Stimulated activated CD4-positive, alpha-beta T cell treated with anti-CD3 and anti-CD28 coated beads, Interleukin-2, amount 100 ng/mL, for 4 hours (primary cell): ENCODE measurements at regions not wholly inside any gene's neighbourhood (a gene's known extent, or its start where the extent isn't known, plus 50 kb on each side); places are given as distances from the start of the nearest gene placed in this dataset.

Experiments used
- DNase-seq: peaks from one replicate; pipeline ENCODE4 v3.0.0-alpha.2; 2020; ENCODE audit warnings: low read depth

- no peak for DNase-seq
These were observed 179.6 kb downstream of the CSNK2A3 start for GRCh38 chr11:11173316-11174025.

- no peak for DNase-seq
These were observed 181.2 kb downstream of the CSNK2A3 start for GRCh38 chr11:11171854-11172253.

- no peak for DNase-seq
These were observed 181.8 kb downstream of the CSNK2A3 start for GRCh38 chr11:11171285-11171684.

GRCh38 chr11:11170352-11171084 lies 182.5 kb downstream of the CSNK2A3 start:
- DNase-seq = no peak

GRCh38 chr11:11169715-11170351 lies 183.2 kb downstream of the CSNK2A3 start:
- no peak for DNase-seq

- DNase-seq = no peak
These were observed 185.2 kb downstream of the CSNK2A3 start for GRCh38 chr11:11167806-11168205.

- DNase-seq = no peak
These were observed 188.7 kb downstream of the CSNK2A3 start for GRCh38 chr11:11164334-11164690.

GRCh38 chr11:11163669-11164333 lies 189.2 kb downstream of the CSNK2A3 start:
- DNase-seq = no peak

- no peak for DNase-seq
These were observed 189.8 kb downstream of the CSNK2A3 start for GRCh38 chr11:11163236-11163635.

GRCh38 chr11:11157185-11157584 lies 195.9 kb downstream of the CSNK2A3 start:
- peak; percentile 36 for DNase-seq

- peak; percentile 34 for DNase-seq
These were observed 196.9 kb downstream of the CSNK2A3 start for GRCh38 chr11:11155962-11156815.

GRCh38 chr11:11152877-11153276 lies 200.2 kb downstream of the CSNK2A3 start:
- DNase-seq = no peak

GRCh38 chr11:11149671-11150459 lies 203.2 kb downstream of the CSNK2A3 start:
- no peak for DNase-seq

- DNase-seq = no peak
These were observed 204.5 kb downstream of the CSNK2A3 start for GRCh38 chr11:11148596-11148995.

GRCh38 chr11:11148104-11148509 lies 204.9 kb downstream of the CSNK2A3 start:
- no peak for DNase-seq

GRCh38 chr11:11146830-11147229 lies 206.2 kb downstream of the CSNK2A3 start:
- no peak for DNase-seq

- DNase-seq = no peak
These were observed 209.2 kb downstream of the CSNK2A3 start for GRCh38 chr11:11143849-11144248.

GRCh38 chr11:11142430-11142829 lies 210.6 kb downstream of the CSNK2A3 start:
- DNase-seq = no peak

- no peak for DNase-seq
These were observed 212.0 kb downstream of the CSNK2A3 start for GRCh38 chr11:11141065-11141464.

- no peak for DNase-seq
These were observed 212.5 kb downstream of the CSNK2A3 start for GRCh38 chr11:11140510-11140909.

- no peak for DNase-seq
These were observed 215.7 kb downstream of the CSNK2A3 start for GRCh38 chr11:11137339-11137738.
